HG02759 (cell line): ENCODE measurements at regions not wholly inside any gene's neighbourhood (a gene's known extent, or its start where the extent isn't known, plus 50 kb on each side); places are given as distances from the start of the nearest gene placed in this dataset.

Experiments used
- ATAC-seq: cut with Tn5 transposase; IDR thresholded peaks from one replicate; pipeline ENCODE4 v1.9.1; 2021; ENCODE audit warnings: mild to moderate bottlenecking, moderate library complexity; ENCODE audit not compliant: unreplicated experiment

- ATAC-seq, result no peak
Measured at GRCh38 chrX:9191392-9191791, 157.5 kb upstream of the FAM9B start.

GRCh38 chrX:9195199-9195880 is 161.4 kb upstream of the FAM9B start:
- no peak for ATAC-seq

- no peak for ATAC-seq
Measured at GRCh38 chrX:9196961-9197640, 163.2 kb upstream of the FAM9B start.

DNA sequence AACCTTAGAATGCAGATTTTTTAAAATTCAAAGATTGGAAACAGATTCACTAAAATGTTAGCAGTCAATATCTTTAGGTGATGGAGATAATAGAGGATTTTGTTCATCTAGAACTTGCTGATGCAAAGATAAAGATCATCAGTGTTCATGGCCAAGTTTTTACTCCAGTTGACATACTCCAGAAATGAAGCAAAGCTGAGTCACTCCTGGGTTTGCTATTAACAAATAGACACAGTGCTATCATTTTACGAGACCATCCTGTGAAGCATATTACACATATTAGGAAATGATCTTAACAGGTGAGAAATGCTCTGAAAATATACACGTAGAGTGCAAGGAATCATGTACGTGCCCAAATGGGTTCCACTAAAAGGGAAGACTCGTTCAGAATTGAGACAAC is 170.6 kb upstream of the FAM9B start:
- no peak for ATAC-seq

GRCh38 chrX:9205599-9206223 is 171.8 kb upstream of the FAM9B start:
- ATAC-seq, result no peak

- no peak for ATAC-seq
Measured at GRCh38 chrX:9207142-9207541, 173.2 kb upstream of the FAM9B start.

GRCh38 chrX:9211269-9211668 is 177.3 kb upstream of the FAM9B start:
- no peak for ATAC-seq

DNA sequence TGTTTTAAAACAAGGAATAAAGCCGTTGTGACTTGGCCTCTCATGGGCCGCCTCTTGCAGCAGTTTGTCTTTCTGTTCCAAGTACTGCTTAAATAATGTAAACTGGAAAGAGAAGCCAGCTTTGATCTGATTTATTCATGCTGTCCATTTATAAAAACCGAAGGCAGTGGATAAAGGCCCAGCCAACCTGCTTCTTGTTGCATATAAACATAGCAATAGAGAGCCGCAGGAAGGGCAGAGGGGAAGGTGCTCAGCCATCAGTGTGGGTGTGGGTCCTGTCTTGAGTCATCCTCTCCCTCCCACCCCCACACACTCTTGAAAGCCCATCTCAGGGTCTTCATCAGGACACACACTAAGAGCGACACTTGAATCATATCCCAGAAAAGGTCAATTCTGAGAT is 187.9 kb upstream of the FAM9B start:
- no peak for ATAC-seq

GRCh38 chrX:9222299-9222698 is 188.4 kb upstream of the FAM9B start:
- no peak for ATAC-seq

DNA sequence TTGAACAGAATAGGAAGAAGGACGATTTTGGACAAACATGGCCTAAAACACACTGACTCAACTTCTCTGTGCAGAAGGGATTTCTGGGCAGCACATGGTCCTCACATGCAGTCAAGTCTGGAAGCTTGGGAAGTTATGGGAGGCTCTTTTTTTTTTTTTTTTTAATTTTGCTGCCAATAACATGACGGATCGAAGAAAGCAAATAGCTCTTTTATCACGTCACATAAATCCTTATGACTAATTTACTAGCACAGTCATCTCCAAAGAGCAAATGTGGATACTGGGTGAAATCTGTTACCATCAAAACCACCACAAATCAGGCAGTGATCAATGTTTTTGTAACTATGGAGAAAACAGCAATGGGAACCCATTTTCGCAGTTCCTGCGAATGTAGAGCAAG is 193.3 kb upstream of the FAM9B start:
- ATAC-seq, result no peak

DNA sequence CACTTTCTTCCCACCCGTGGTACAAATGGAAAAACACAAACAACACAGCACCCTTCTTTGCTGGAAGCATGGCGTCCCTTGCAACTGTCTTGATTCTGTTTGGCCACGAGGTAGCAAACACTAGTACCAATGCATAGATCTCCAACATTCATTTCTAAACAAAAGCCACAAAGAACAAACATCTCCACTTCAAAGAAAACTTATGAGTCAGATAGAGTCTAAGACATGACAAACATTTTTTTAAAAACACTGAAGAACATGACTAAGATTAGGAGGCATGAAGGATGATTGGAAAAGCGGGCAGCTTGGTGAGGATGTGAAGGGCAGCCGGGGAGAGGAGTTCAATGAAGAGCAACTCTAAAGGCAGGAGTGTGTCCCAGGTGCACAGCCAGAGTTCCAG is 197.6 kb upstream of the FAM9B start:
- no peak for ATAC-seq

GRCh38 chrX:9233141-9233540 is 199.2 kb upstream of the FAM9B start:
- ATAC-seq, result no peak

- ATAC-seq, result no peak
Measured at GRCh38 chrX:9234315-9234714, 200.4 kb upstream of the FAM9B start.

DNA sequence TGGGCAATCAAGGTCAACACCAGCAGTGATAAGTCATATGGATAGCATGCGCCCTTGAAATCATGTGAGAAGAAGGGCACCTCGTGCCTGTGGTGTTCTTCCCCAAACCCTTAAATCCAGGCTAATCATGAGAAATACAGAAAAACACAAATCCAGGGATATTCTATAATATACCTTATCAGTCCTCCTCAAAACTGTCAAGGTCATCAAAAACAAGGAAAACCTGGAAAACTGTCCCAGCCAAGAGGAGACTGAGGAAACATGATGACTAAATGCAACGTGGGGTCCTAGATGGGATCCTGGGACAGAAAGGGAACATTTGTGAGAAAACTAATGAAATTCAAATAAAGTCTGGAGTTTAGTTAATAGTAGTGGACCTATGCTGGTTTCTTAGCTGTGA is 201.8 kb upstream of the FAM9B start:
- ATAC-seq, result no peak

DNA sequence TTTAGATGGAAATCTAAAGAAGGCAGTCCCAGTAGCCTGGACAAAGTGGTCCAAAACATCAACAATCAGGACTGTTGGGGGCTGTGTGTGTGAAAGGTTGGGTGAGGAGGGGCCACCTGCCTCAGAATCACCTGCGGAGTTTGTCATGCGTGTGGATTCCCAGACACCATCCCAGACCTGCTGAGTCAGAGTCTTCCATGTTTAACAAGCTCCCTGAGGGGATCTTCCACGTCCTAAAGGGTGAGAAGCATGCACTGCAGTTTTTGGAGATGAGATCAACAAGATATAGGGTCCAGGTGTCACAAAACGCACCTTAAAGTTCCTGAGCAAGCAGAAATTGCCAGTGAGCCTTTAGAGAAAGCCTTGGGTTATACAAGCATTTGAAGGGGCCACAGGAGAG is 207.0 kb upstream of the FAM9B start:
- no peak for ATAC-seq

GRCh38 chrX:9241427-9241826 is 207.5 kb upstream of the FAM9B start:
- no peak for ATAC-seq

GRCh38 chrX:9249051-9249846 is 215.3 kb upstream of the FAM9B start:
- ATAC-seq, result no peak

DNA sequence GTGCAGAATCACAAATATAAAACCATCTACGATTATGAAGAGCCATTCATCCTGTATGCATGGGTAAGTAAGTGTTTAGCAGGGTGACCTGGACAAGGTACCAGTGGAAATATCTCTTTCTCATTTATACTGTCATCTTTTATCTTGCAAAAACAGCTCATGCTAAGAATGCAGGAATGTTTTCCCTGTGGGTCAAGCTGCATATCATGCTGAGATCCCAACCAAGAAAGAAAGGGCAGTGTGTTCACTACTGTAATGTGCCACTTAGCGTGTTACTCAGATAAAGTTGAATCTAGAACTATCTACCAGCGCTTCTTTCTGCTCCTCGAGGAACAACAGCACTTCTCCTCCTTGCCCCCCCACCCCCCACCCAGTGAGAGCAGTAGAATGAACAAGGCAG is 212.7 kb upstream of the TBL1X start:
- no peak for ATAC-seq

GRCh38 chrX:9253211-9253610 is 211.6 kb upstream of the TBL1X start:
- no peak for ATAC-seq

DNA sequence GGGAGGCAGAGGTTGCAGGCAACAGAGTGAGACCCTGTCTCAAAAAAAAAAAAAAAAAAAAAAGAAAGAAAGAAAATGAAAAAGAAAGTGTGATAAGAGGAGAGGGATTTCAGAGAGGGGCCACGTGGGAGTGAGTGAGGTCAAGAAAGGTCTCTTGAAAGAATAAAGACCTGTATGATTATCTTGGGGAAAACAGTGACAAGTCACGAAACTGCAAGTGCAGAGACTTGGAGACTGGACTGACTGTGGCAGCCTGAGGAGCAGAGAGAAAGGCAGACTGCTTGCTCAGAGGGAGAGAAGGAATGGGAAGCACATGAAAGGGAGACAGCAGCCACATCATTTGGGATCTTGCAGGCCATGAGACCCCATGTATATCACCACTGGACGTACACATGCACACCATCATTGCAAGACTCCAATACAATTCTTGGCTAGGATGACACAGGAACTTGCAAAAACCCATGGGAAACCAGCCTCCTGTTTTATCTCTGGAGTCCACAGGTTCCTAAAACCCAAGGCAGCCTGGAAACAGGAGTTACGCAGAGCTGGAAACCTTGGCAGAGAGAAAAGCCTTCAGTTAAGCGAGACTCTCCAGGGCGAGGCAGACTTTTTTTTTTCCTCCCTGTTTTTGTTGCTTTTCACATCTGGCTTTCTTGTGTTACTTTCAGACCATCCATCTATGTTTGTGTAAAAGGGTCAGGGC is 207.0 kb upstream of the TBL1X start:
- no peak for ATAC-seq
